RWPE2 (cell line): ENCODE measurements at regions not wholly inside any gene's neighbourhood (a gene's known extent, or its start where the extent isn't known, plus 50 kb on each side); places are given as distances from the start of the nearest gene placed in this dataset.
A peak's percentile ranks its signal among the peaks of the same experiment; 100 is the strongest.

ENCODE experiments used
- ATAC-seq: fragments of 200-7000 bp; cut with Tn5 transposase; 3 replicates; pipeline ENCODE4 v1.9.1; 2021; ENCODE audit warnings: low read depth
- DNase-seq: peaks from one replicate; pipeline ENCODE4 v3.0.0-alpha.2; 2020; ENCODE audit warnings: low spot score
- H3K27ac ChIP-seq: fragments of 450-650 bp; 2 replicates; pipeline ENCODE4 v1.5.1; 2017; ENCODE audit warnings: mild to moderate bottlenecking; ENCODE audit not compliant: poor library complexity, severe bottlenecking
- H3K27me3 ChIP-seq: fragments of 250-450 bp; sonication (Bioruptor Pico); 2 replicates; pipeline ENCODE4 v1.5.1; 2021; ENCODE audit warnings: mild to moderate bottlenecking, moderate library complexity; ENCODE audit not compliant: insufficient read depth, poor library complexity, severe bottlenecking
- H3K36me3 ChIP-seq: fragments of 250-450 bp; sonication (Bioruptor Pico); 2 replicates; pipeline ENCODE4 v1.5.1; 2020; ENCODE audit warnings: low read depth, mild to moderate bottlenecking, moderate library complexity
- H3K4me1 ChIP-seq: fragments of 250-450 bp; sonication (Bioruptor Pico); 2 replicates; pipeline ENCODE4 v1.5.1; 2021; ENCODE audit warnings: mild to moderate bottlenecking, moderate library complexity; ENCODE audit not compliant: insufficient read depth, poor library complexity, severe bottlenecking
- H3K4me3 ChIP-seq: fragments of 250-450 bp; sonication (Bioruptor Pico); 2 replicates; pipeline ENCODE4 v1.5.1; 2021; ENCODE audit warnings: mild to moderate bottlenecking, moderate library complexity; ENCODE audit not compliant: severe bottlenecking
- H3K9me3 ChIP-seq: fragments of 250-450 bp; sonication (Bioruptor Pico); 2 replicates; pipeline ENCODE4 v1.5.1; 2021; ENCODE audit warnings: mild to moderate bottlenecking, moderate library complexity; ENCODE audit not compliant: severe bottlenecking
- TF ChIP-seq, protein P1 (sequence below): fragments of 450-650 bp; IDR thresholded peaks from one replicate; pipeline ENCODE4 v1.5.1; 2017; ENCODE audit warnings: mild to moderate bottlenecking, moderate library complexity; ENCODE audit not compliant: poor library complexity, severe bottlenecking

DNA sequence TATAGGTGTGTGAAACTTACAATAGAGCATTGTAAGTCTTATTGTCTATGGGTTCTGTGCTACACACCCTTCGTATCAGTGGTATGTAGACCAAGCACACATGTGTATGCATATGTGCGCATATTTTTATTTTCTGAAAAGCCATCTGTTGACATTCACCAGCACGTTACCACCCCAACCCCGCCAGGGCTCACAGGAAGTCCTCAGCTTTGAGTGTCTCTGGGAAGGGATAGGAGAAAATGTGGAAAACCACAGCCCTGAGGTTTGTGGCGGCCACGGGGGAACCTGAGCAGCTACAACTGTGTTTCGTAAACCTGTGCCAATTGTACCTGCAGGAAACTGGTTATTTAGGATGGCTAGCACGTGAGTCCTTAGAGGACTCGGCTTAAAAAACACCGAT, 123.3 kb upstream of the PHACTR3 start:
- Histone ChIP-seq H3K27ac (no peak overlapping the region), H3K9me3 (no peaks in the 10 kb centered on the region), H3K36me3 (no peaks in the 10 kb centered on the region), H3K4me1 (no peaks in the 10 kb centered on the region), H3K27me3 (peaks cover 57% of the 10 kb centered on the region), H3K4me3 (no peak overlapping the region)
- no peak for ATAC-seq
- DNase-seq: peak; percentile 65
- TF ChIP-seq, protein P1, sequence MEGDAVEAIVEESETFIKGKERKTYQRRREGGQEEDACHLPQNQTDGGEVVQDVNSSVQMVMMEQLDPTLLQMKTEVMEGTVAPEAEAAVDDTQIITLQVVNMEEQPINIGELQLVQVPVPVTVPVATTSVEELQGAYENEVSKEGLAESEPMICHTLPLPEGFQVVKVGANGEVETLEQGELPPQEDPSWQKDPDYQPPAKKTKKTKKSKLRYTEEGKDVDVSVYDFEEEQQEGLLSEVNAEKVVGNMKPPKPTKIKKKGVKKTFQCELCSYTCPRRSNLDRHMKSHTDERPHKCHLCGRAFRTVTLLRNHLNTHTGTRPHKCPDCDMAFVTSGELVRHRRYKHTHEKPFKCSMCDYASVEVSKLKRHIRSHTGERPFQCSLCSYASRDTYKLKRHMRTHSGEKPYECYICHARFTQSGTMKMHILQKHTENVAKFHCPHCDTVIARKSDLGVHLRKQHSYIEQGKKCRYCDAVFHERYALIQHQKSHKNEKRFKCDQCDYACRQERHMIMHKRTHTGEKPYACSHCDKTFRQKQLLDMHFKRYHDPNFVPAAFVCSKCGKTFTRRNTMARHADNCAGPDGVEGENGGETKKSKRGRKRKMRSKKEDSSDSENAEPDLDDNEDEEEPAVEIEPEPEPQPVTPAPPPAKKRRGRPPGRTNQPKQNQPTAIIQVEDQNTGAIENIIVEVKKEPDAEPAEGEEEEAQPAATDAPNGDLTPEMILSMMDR: no peak

DNA sequence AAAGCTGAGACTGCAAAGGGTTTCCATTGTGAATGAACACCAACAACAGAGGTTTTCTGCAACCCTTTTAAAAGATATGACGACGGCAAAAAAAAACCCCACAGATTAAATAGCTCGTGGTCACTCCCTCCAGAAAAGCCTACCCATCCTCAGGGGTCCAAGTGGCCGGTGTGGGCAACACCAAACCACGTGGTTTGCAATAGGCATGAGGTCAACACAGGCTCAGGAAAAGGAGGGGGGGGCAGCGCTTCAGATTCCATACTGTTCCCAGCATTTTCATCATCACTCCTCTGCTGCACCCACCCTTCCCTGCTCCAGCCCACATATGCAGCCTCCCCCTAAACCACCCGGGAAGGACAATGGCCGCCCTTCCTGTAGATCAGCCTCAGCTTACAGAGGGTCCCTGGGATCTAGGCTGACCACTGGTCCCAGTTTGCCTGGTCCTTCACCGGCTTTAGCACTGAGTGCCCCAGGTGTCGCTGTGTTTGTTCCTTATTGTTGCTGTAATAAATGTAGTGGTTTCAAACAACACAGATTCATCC, 122.8 kb upstream of the PHACTR3 start:
- Histone ChIP-seq H3K4me1 (no peaks in the 10 kb centered on the region), H3K27me3 (peaks cover 52% of the 10 kb centered on the region), H3K9me3 (no peaks in the 10 kb centered on the region), H3K36me3 (no peaks in the 10 kb centered on the region), H3K4me3 (no peak overlapping the region), H3K27ac (no peak overlapping the region)
- TF ChIP-seq, protein P1: no peak
- ATAC-seq: no peak
- peak; percentile 60 for DNase-seq

DNA sequence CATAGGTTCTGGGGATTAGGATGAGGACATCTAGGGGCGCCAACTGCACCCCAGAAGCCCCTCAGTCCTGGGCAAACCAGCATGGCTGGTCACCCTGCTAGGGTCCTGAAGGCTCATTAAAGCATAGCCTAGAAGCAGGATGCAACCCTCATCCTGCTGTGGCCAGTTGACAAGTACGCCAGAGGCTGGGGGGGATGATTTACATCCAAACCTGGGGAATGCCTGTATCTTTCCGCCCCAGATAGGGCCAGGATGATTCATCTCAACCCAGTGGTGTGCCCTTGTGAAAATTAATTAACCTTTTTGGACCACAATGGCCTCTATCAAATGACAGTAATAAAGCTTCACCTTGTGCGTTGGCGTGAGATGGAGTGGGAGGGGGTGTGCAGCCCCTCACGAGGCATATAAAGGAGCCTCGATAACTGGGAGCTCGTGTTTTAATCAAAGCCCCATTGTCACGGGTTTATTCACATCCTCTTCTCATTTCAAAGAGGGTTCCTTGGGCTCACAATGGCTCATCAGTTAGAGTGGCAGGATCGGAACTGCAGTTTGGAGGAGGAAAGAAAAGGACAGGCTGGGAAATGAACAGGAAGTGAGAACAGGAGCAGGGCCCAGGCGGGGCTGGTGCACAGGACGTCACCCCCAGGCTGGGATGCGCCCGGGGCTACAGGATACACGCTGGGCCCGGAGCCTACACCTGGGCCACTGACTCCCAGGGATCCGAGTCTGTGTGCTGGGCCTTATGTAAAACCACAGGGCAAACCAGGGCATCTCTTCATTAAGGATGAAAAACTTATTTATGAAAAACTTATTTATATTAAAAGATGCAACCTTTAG, 121.8 kb upstream of the PHACTR3 start:
- Histone ChIP-seq H3K36me3 (no peaks in the 10 kb centered on the region), H3K4me1 (no peaks in the 10 kb centered on the region), H3K4me3 (no peak overlapping the region), H3K9me3 (no peaks in the 10 kb centered on the region), H3K27me3 (peaks cover 44% of the 10 kb centered on the region), H3K27ac (no peak overlapping the region)
- DNase-seq (peak; percentile 62), ATAC-seq (no peak)
- TF ChIP-seq, protein P1: no peak

DNA sequence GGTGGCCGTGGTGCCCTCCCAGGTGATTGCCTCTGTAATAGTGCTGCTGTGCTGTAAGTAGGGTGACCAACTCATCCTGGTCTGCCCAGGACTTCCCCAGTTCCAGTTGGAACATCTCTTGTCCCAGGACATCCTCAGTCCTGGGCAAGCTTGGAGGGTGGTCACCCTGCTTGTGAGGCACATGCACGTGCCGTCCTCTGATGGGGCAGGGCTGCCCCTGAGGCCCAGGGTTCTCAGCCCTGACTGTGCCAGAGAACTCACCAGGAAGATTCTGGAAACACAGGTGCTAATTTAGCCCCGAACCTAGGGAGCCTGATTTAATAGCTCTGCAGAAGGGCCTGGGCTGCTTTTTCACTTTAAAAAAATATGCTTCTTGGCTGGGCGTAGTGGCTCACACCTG, 120.9 kb upstream of the PHACTR3 start:
- Histone ChIP-seq H3K27ac (no peak overlapping the region), H3K4me1 (no peaks in the 10 kb centered on the region), H3K27me3 (peaks cover 41% of the 10 kb centered on the region), H3K36me3 (no peaks in the 10 kb centered on the region), H3K4me3 (no peak overlapping the region), H3K9me3 (no peaks in the 10 kb centered on the region)
- DNase-seq (peak; percentile 59), ATAC-seq (no peak)
- TF ChIP-seq, protein P1: no peak

DNA sequence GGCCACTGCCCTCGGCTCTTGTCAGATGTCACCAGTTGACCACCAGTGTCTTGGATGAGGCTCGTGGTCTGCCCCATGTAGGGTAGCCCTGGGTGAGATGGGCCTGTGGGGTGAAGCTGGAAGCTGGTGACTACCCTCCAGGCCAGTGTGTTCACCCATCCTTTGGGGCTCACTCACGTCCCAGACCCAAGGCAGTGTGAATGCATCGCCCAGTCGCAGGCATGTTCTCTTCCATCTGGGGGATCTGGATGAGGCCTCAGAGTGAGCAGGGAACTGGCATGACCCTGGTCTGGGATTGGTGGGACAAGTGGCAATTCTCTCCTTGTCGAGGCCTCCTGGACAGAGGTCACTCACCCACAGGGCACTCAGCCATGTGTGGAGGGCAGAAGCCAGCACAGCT, 120.1 kb upstream of the PHACTR3 start:
- H3K9me3 ChIP-seq: no peaks in the 10 kb centered on the region
- H3K27ac ChIP-seq: no peak overlapping the region
- no peak overlapping the region for H3K4me3 ChIP-seq
- ATAC-seq (no peak; the same call in 2 of the 3 replicates), DNase-seq (peak; percentile 77)
- no peaks in the 10 kb centered on the region for H3K36me3 ChIP-seq
- H3K27me3 ChIP-seq: peaks cover 34% of the 10 kb centered on the region
- TF ChIP-seq, protein P1: no peak
- no peaks in the 10 kb centered on the region for H3K4me1 ChIP-seq
